Tibial artery (tissue), 4 donors: ENCODE measurements at regions not wholly inside any gene's neighbourhood (a gene's known extent, or its start where the extent isn't known, plus 50 kb on each side); places are given as distances from the start of the nearest gene placed in this dataset.

Experiments
- DNase-seq, 2 donors: peaks; one replicate each; pipeline ENCODE4 v3.0.0-alpha.2; 2019
- H3K27ac ChIP-seq, 2 donors: fragments of 200-600 bp; sonication (generic) in 1 of 2; 1 replicate in 1 of 2; 2 replicates in 1 of 2; pipeline ENCODE4 v1.5.1; 2018 to 2019; ENCODE audit warnings: mild to moderate bottlenecking in 1 of 2
- H3K27me3 ChIP-seq, 2 donors: fragments of 200-600 bp; sonication (generic) in 1 of 2; one replicate each; pipeline versions ENCODE4 v1.5.1 to v1.6.0; 2016 to 2019
- H3K36me3 ChIP-seq, 3 donors: fragments of 200-600 bp; sonication (generic) in 2 of 3; one replicate each; pipeline ENCODE4 v1.5.1; 2016 to 2019; ENCODE audit warnings: mild to moderate bottlenecking in 2 of 3
- H3K4me1 ChIP-seq, 4 donors: fragments of 200-600 bp; sonication (generic) in 2 of 4; 1 replicate in 3 of 4; 2 replicates in 1 of 4; pipeline ENCODE4 v1.5.1; 2016 to 2019
- H3K4me3 ChIP-seq, 2 donors: fragments of 200-600 bp; sonication (generic) in 1 of 2; 1 replicate in 1 of 2; 2 replicates in 1 of 2; pipeline ENCODE4 v1.5.1; 2018 to 2019; ENCODE audit warnings: mild to moderate bottlenecking in 2 of 2
- H3K9me3 ChIP-seq, 3 donors: fragments of 200-600 bp; sonication (generic) in 1 of 3; one replicate each; pipeline ENCODE4 v1.5.1; 2016 to 2019
- intact Hi-C: fragments of 100-400 bp; cut with DNase I; formaldehyde crosslinking; loops from one replicate; pipeline ENCODE4 v1.15.0; 2023; ENCODE audit warnings: low total_unique reads
- TF ChIP-seq, protein P1 (sequence below), 2 experiments: fragments of 200-600 bp in 1 of 2; fragments of 450-650 bp in 1 of 2; IDR thresholded peaks; one replicate each; pipeline ENCODE4 v1.5.1; 2017 to 2019; ENCODE audit warnings: antibody characterized with exemption in 2 of 2, mild to moderate bottlenecking in 1 of 2, moderate library complexity in 1 of 2

DNA sequence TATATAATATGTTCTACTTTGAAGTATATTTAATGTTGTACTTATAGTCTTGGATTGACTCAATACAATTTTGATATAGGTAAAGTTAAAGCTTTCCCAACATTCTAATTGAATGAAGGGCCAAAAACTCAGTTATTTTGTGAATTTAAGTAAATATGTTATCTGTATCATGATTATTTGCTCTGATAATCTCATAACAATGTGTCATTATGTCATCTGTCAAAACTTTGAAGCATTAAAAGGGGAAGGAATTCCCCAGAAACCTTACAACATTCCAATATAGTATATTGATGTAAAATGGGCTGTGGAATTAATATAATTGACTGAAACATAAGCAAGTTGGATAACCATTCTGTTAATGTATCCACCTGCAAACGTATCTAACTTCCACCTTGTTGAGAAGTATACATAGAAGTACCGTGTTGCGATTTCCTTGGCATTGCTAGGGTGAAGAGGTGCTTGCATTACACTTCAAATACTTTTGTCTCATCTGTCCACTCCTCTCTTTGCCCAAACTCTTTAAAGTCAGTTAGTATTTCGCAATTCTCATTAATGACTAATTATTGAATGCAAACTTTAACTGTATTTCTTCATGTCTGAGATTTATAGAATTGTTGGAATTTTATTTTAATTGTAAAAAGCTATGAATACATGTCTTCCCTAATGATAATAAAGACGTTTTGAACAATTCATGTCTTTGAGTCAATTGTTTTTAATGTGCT, 1982.1 kb upstream of the ADGRL3 start:
- Histone ChIP-seq H3K9me3 (no peaks in the 10 kb centered on the region), H3K27ac (no peak overlapping the region), H3K36me3 (no peaks in the 10 kb centered on the region), H3K4me3 (no peak overlapping the region), H3K4me1 (peaks cover 0 to 11% (median 0%) of the 10 kb centered on the region in 4 donors), H3K27me3 (no peaks in the 10 kb centered on the region)
- TF ChIP-seq, protein P1, sequence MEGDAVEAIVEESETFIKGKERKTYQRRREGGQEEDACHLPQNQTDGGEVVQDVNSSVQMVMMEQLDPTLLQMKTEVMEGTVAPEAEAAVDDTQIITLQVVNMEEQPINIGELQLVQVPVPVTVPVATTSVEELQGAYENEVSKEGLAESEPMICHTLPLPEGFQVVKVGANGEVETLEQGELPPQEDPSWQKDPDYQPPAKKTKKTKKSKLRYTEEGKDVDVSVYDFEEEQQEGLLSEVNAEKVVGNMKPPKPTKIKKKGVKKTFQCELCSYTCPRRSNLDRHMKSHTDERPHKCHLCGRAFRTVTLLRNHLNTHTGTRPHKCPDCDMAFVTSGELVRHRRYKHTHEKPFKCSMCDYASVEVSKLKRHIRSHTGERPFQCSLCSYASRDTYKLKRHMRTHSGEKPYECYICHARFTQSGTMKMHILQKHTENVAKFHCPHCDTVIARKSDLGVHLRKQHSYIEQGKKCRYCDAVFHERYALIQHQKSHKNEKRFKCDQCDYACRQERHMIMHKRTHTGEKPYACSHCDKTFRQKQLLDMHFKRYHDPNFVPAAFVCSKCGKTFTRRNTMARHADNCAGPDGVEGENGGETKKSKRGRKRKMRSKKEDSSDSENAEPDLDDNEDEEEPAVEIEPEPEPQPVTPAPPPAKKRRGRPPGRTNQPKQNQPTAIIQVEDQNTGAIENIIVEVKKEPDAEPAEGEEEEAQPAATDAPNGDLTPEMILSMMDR (IDR thresholded peaks at IDR 0.05): no peak
- no peak for DNase-seq
- intact Hi-C loops: no loop called here

DNA sequence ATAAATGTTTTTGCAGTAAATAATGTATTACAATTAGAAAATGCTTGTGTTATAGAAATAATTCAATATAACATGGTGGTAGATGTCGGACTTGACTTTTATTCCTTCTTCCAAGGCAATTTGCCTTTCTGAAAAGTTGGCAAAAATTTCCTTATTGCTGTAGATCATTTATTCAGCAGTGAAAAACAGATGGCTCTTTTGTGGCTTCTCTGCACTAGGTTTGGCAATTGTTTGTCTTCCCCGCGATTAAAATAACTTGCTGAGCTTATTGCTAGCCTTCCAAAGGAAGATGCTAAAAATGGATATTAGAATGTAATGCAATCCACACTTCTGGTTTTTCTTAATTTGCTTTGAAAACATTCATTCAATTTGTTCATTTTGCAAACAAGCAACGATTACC, 1977.9 kb upstream of the ADGRL3 start:
- Histone ChIP-seq H3K9me3 (no peaks in the 10 kb centered on the region), H3K27ac (no peak overlapping the region), H3K27me3 (no peaks in the 10 kb centered on the region), H3K4me1 (peaks cover 0 to 5% (median 0%) of the 10 kb centered on the region in 4 donors), H3K36me3 (no peaks in the 10 kb centered on the region), H3K4me3 (no peak overlapping the region)
- intact Hi-C loops: no loop called here
- DNase-seq: no peak
- TF ChIP-seq, protein P1 (IDR thresholded peaks at IDR 0.05): no peak

DNA sequence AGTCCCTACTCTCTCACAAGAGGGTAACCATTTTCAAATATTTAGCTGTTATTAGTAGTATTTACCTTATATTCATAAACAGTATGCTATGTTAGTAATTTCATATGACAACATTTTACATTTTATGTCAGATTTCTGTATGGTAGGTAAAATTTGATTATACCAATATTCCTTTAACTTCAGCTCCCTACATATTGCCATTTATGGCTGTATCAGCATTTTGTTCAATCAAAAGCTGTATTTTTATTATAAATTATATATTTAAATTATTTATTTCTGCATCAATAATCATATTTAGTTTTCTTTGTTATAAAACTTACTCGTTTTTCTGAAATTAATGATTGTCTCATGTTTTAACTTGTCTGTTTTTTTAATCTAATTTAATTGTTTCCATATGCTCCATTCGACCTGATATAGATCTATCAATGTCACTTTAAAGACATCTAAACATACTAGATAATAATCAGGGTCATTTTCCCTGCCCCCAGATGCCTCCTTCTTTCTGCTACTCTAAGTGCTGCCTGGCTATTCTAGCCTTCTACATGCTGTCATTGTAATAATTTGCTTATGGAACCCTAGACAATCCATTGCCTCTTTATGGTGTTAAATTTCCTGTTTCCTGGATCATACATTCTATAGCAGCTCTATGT, 1976.7 kb upstream of the ADGRL3 start:
- peaks cover 0 to 5% (median 0%) of the 10 kb centered on the region in 4 donors for H3K4me1 ChIP-seq
- intact Hi-C loops: no loop called here
- DNase-seq: no peak
- TF ChIP-seq, protein P1 (IDR thresholded peaks at IDR 0.05): no peak
- no peak overlapping the region for H3K27ac ChIP-seq
- H3K9me3 ChIP-seq: no peaks in the 10 kb centered on the region
- H3K4me3 ChIP-seq: no peak overlapping the region
- no peaks in the 10 kb centered on the region for H3K36me3 ChIP-seq
- H3K27me3 ChIP-seq: no peaks in the 10 kb centered on the region

DNA sequence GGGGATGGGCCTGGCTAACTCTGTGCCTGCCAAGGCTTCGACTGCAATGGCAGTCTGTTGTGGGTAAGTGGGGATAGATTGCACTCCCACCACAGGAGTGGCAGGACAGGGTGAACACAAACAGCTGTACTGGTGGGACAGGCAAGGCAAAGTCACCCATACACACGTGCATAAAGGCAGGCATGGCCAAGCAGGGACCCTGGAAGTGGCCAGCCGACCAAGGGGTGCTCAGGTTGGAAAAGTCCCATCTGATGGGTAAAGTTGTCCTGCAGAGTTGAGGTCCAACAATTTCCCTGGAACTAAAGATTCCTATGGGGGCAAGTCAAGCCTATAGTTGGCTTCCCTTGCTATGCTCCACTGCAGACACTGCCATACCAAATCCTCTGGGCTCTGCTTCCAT, 1961.9 kb upstream of the ADGRL3 start:
- intact Hi-C loops: no loop called here
- Histone ChIP-seq H3K9me3 (no peaks in the 10 kb centered on the region), H3K4me1 (no peaks in the 10 kb centered on the region), H3K27ac (no peak overlapping the region), H3K4me3 (no peak overlapping the region), H3K36me3 (no peaks in the 10 kb centered on the region), H3K27me3 (no peaks in the 10 kb centered on the region)
- DNase-seq: no peak
- TF ChIP-seq, protein P1 (IDR thresholded peaks at IDR 0.05): no peak

DNA sequence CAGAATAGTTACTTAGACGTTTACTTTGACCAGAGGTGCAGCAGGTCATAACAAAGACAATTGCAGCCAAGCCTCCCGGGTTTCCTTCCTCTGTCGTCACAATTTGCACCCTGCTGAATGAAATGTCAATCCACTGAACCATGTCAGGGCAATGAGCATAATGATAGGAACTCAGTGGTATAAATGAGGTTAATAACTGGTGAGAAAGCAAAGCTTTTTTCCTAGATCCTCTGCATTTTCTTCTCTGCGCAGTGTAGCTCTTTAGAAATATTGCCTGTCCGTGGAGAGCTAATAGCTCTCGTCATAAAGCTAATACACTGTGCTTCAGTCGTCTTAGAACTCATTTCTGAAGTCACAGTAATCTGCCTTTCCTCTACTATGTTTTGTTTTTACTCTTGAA, 1960.1 kb upstream of the ADGRL3 start:
- TF ChIP-seq, protein P1 (IDR thresholded peaks at IDR 0.05): no peak
- Histone ChIP-seq H3K27me3 (no peaks in the 10 kb centered on the region), H3K27ac (no peak overlapping the region), H3K36me3 (no peaks in the 10 kb centered on the region), H3K4me1 (no peaks in the 10 kb centered on the region), H3K4me3 (no peak overlapping the region), H3K9me3 (no peaks in the 10 kb centered on the region)
- intact Hi-C loops: no loop called here
- DNase-seq: no peak
